H9 (cell line): ENCODE measurements at regions not wholly inside any gene's neighbourhood (a gene's known extent, or its start where the extent isn't known, plus 50 kb on each side); places are given as distances from the start of the nearest gene placed in this dataset.
A peak's percentile ranks its signal among the peaks of the same experiment; 100 is the strongest.

Source experiments
- DNase-seq: peaks from one replicate; pipeline ENCODE4 v3.0.0-alpha.2; 2017
- H2AFZ ChIP-seq: one replicate; pipeline ENCODE4 v1.6.1; 2013; ENCODE audit warnings: mild to moderate bottlenecking, low read length, control low read depth, moderate library complexity
- H2AK5ac ChIP-seq: 2 replicates; pipeline ENCODE4 v1.6.1; 2013; ENCODE audit warnings: low read length, control low read depth, mixed read lengths; ENCODE audit not compliant: insufficient read length
- H2BK120ac ChIP-seq: one replicate; pipeline ENCODE4 v1.6.1; 2013; ENCODE audit warnings: low read depth, mild to moderate bottlenecking, low read length, control low read depth, inconsistent platforms; ENCODE audit not compliant: poor library complexity, severe bottlenecking
- H2BK12ac ChIP-seq: 2 replicates; pipeline ENCODE4 v1.6.1; 2013; ENCODE audit warnings: low read length, control low read depth, mixed read lengths, low read depth; ENCODE audit not compliant: insufficient read length
- H2BK15ac ChIP-seq: 2 replicates; pipeline ENCODE4 v1.6.1; 2013; ENCODE audit warnings: low read depth, low read length, control low read depth
- H2BK20ac ChIP-seq: one replicate; pipeline ENCODE4 v1.6.1; 2013; ENCODE audit warnings: low read depth, mild to moderate bottlenecking, low read length, control low read depth, inconsistent platforms; ENCODE audit not compliant: poor library complexity, severe bottlenecking
- H2BK5ac ChIP-seq: 2 replicates; pipeline ENCODE4 v1.6.1; 2013; ENCODE audit warnings: low read length, control low read depth, mixed read lengths; ENCODE audit not compliant: insufficient read length
- H3K14ac ChIP-seq: 2 replicates; pipeline ENCODE4 v1.6.1; 2013; ENCODE audit warnings: low read length, control low read depth; ENCODE audit not compliant: insufficient read depth
- H3K18ac ChIP-seq: 2 replicates; pipeline ENCODE4 v1.6.1; 2013; ENCODE audit warnings: low read depth, mild to moderate bottlenecking, mixed read lengths, low read length, control low read depth; ENCODE audit not compliant: insufficient read length
- H3K23ac ChIP-seq: 2 replicates; pipeline ENCODE4 v1.6.1; 2013; ENCODE audit warnings: low read length, control low read depth, mixed read lengths, low read depth; ENCODE audit not compliant: insufficient read length
- H3K23me2 ChIP-seq: 2 replicates; pipeline ENCODE4 v1.6.1; 2013; ENCODE audit warnings: low read depth, mild to moderate bottlenecking, mixed read lengths, low read length, control low read depth; ENCODE audit not compliant: insufficient read length, poor library complexity, severe bottlenecking
- H3K27ac ChIP-seq: 2 replicates; pipeline ENCODE4 v1.5.1; 2013; ENCODE audit warnings: low read length, control low read depth, mixed read lengths, low read depth; ENCODE audit not compliant: insufficient read length
- H3K27me3 ChIP-seq: 2 replicates; pipeline ENCODE4 v1.6.1; 2013; ENCODE audit warnings: low read length, control low read depth, inconsistent platforms; ENCODE audit not compliant: insufficient read depth
- H3K4ac ChIP-seq: 2 replicates; pipeline ENCODE4 v1.6.1; 2013; ENCODE audit warnings: low read depth, mild to moderate bottlenecking, control low read depth, inconsistent platforms, low read length, moderate library complexity
- H3K4me1 ChIP-seq: 2 replicates; pipeline ENCODE4 v1.6.1; 2013; ENCODE audit warnings: low read length, control low read depth, inconsistent platforms; ENCODE audit not compliant: insufficient read depth
- H3K4me2 ChIP-seq: 2 replicates; pipeline ENCODE4 v1.6.1; 2013; ENCODE audit warnings: low read length, control low read depth, mixed read lengths; ENCODE audit not compliant: insufficient read length, insufficient read depth
- H3K56ac ChIP-seq: 2 replicates; pipeline ENCODE4 v1.6.1; 2013; ENCODE audit warnings: low read depth, mild to moderate bottlenecking, mixed read lengths, low read length, control low read depth; ENCODE audit not compliant: insufficient read length
- H3K79me1 ChIP-seq: 2 replicates; pipeline ENCODE4 v1.6.1; 2013; ENCODE audit warnings: low read depth, mild to moderate bottlenecking, moderate library complexity, low read length, control low read depth, inconsistent platforms; ENCODE audit not compliant: insufficient read depth, poor library complexity, severe bottlenecking
- H3K79me2 ChIP-seq: 2 replicates; pipeline ENCODE4 v1.6.1; 2013; ENCODE audit warnings: low read length, control low read depth, inconsistent platforms; ENCODE audit not compliant: insufficient read depth
- H3K9ac ChIP-seq: 2 replicates; pipeline ENCODE4 v1.6.1; 2013; ENCODE audit warnings: low read length, control low read depth, mixed read lengths; ENCODE audit not compliant: insufficient read length; ENCODE audit errors: extremely low read depth
- H3K9me3 ChIP-seq: one replicate; pipeline ENCODE4 v1.6.1; 2013; ENCODE audit warnings: low read depth, low read length, inconsistent platforms; ENCODE audit not compliant: control insufficient read depth
- H3T11ph ChIP-seq: one replicate; pipeline ENCODE4 v1.6.1; 2013; ENCODE audit warnings: mild to moderate bottlenecking, low read length, control low read depth, inconsistent platforms
- H4K20me1 ChIP-seq: one replicate; pipeline ENCODE4 v1.6.1; 2013; ENCODE audit not compliant: control insufficient read depth, insufficient read length, insufficient read depth
- H4K5ac ChIP-seq: 2 replicates; pipeline ENCODE4 v1.6.1; 2013; ENCODE audit warnings: low read depth, mild to moderate bottlenecking, mixed read lengths, low read length, control low read depth; ENCODE audit not compliant: insufficient read length
- H4K8ac ChIP-seq: replicated peaks from 2 replicates; pipeline ENCODE4 v1.6.1; 2013; ENCODE audit warnings: low read length, control low read depth, mixed read lengths, low read depth; ENCODE audit not compliant: insufficient read length
- H4K91ac ChIP-seq: 2 replicates; pipeline ENCODE4 v1.6.1; 2013; ENCODE audit warnings: low read depth, mild to moderate bottlenecking, moderate library complexity, mixed read lengths, low read length, control low read depth; ENCODE audit not compliant: insufficient read length
- H3K27ac Mint-ChIP-seq, 3 experiments: 2 replicates in 2 of 3; 3 replicates in 1 of 3; pipeline ENCODE4 v1.8.0; 2020 to 2021; ENCODE audit warnings: mixed read lengths in 3 of 3, mild to moderate bottlenecking in 1 of 3, moderate library complexity in 1 of 3
- H3K27me3 Mint-ChIP-seq: 2 replicates; pipeline ENCODE4 v1.8.0; 2021; ENCODE audit warnings: low read depth, mild to moderate bottlenecking, moderate library complexity, mixed read lengths
- H3K36me3 Mint-ChIP-seq, 3 experiments: 2 replicates in 2 of 3; 3 replicates in 1 of 3; pipeline ENCODE4 v1.8.0; 2020 to 2021; ENCODE audit warnings: low read depth in 3 of 3, mixed read lengths in 3 of 3; ENCODE audit not compliant: insufficient read depth in 1 of 3
- H3K4me1 Mint-ChIP-seq, 2 experiments: 2 replicates each; pipeline ENCODE4 v1.8.0; 2020; ENCODE audit warnings: mixed read lengths in 2 of 2
- H3K4me3 Mint-ChIP-seq, 2 experiments: 2 replicates in 1 of 2; 3 replicates in 1 of 2; pipeline ENCODE4 v1.8.0; 2020 to 2021; ENCODE audit warnings: mild to moderate bottlenecking in 2 of 2, mixed read lengths in 2 of 2, moderate library complexity in 1 of 2
- H3K9me3 Mint-ChIP-seq, 2 experiments: 2 replicates in 1 of 2; 3 replicates in 1 of 2; pipeline ENCODE4 v1.8.0; 2020; ENCODE audit warnings: mild to moderate bottlenecking in 2 of 2, mixed read lengths in 2 of 2, moderate library complexity in 1 of 2
- WGBS: extraction: QIAGEN DNeasy Blood & Tissue Kit; methylation state at CpG from one replicate; pipeline ENCODE4 v1.1.7; 2013; ENCODE audit warnings: missing lambda C conversion rate, low lambda C conversion rate, mixed read lengths; ENCODE audit not compliant: insufficient read length; ENCODE audit errors: extremely low coverage; 5-methylcytosine and 5-hydroxymethylcytosine counted together
- TF ChIP-seq, protein P1 (sequence below): fragments of 200-600 bp; sonication (generic); conservative IDR thresholded peaks from 3 replicates; pipeline ENCODE4 v1.8.0; 2021; ENCODE audit warnings: antibody characterized with exemption, mild to moderate bottlenecking

DNA sequence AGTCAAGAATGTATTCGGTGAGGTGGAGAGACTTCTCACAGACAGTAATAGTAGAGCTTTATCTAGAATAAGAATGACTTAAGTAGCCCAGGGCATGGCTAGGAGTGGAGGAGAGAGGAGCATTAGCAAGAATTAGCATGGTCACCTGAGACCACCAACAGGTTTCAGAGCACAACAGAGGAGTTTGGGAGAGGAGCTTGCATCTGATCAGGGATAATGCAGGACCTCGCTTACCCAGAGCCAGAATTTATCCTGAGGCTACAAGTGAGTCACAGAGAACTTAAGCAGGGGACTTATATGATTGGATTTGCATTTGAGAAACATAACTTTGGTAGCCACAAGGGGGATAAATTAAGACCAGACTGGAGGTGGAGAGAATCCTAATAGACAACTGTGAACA lies 102.1 kb upstream of the FNDC3A start:
- no peak overlapping the region for H3K27ac ChIP-seq
- no peak overlapping the region for H3K18ac ChIP-seq
- no peak overlapping the region for H3K23ac ChIP-seq
- Mint-ChIP-seq H3K4me3 (peak overlapping the region in 1 of 2 experiments; percentile 24; a peak in 1 of 5 replicates), H3K27me3 (peaks cover 48% of the 10 kb centered on the region), H3K27ac (no peak overlapping the region), H3K4me1 (peaks cover 36 to 38% of the 10 kb centered on the region in 2 experiments), H3K9me3 (no peaks in the 10 kb centered on the region; a peak in 1 of 5 replicates), H3K36me3 (no peaks in the 10 kb centered on the region)
- no peak overlapping the region for H2AFZ ChIP-seq
- no peaks in the 10 kb centered on the region for H3K79me1 ChIP-seq
- H3K4me1 ChIP-seq, result peaks cover 6% of the 10 kb centered on the region; the same call in 1 of the 2 replicates
- TF ChIP-seq, protein P1, sequence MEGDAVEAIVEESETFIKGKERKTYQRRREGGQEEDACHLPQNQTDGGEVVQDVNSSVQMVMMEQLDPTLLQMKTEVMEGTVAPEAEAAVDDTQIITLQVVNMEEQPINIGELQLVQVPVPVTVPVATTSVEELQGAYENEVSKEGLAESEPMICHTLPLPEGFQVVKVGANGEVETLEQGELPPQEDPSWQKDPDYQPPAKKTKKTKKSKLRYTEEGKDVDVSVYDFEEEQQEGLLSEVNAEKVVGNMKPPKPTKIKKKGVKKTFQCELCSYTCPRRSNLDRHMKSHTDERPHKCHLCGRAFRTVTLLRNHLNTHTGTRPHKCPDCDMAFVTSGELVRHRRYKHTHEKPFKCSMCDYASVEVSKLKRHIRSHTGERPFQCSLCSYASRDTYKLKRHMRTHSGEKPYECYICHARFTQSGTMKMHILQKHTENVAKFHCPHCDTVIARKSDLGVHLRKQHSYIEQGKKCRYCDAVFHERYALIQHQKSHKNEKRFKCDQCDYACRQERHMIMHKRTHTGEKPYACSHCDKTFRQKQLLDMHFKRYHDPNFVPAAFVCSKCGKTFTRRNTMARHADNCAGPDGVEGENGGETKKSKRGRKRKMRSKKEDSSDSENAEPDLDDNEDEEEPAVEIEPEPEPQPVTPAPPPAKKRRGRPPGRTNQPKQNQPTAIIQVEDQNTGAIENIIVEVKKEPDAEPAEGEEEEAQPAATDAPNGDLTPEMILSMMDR, result peak; percentile 17; the same call in 1 of the 3 replicates
- peaks cover 5% of the 10 kb centered on the region for H3K23me2 ChIP-seq
- no peaks in the 10 kb centered on the region for H4K20me1 ChIP-seq
- H2BK120ac ChIP-seq, result no peak overlapping the region
- no peak overlapping the region for H3K9ac ChIP-seq
- no peak overlapping the region for H3K14ac ChIP-seq
- H3K56ac ChIP-seq, result no peak overlapping the region
- no peak overlapping the region for H3K4me2 ChIP-seq
- no peak overlapping the region for H3T11ph ChIP-seq
- no CpG with 5 or more reads among the region's 2 CpGs for WGBS
- peak; percentile 85 for DNase-seq
- H3K4ac ChIP-seq, result no peak overlapping the region
- no peaks in the 10 kb centered on the region for H3K9me3 ChIP-seq
- H4K91ac ChIP-seq, result no peak overlapping the region
- H2AK5ac ChIP-seq, result no peak overlapping the region
- no peak overlapping the region for H2BK5ac ChIP-seq
- H3K79me2 ChIP-seq, result no peaks in the 10 kb centered on the region
- peaks cover 6% of the 10 kb centered on the region; the same call in 1 of the 2 replicates for H3K27me3 ChIP-seq
- H2BK12ac ChIP-seq, result no peak overlapping the region
- no peak overlapping the region for H4K5ac ChIP-seq
- no peak overlapping the region for H4K8ac ChIP-seq
- H2BK15ac ChIP-seq, result no peak overlapping the region
- no peak overlapping the region for H2BK20ac ChIP-seq
